Trophoblast cell (in vitro differentiated cells and primary cell): ENCODE measurements at regions not wholly inside any gene's neighbourhood (a gene's known extent, or its start where the extent isn't known, plus 50 kb on each side); places are given as distances from the start of the nearest gene placed in this dataset.
A peak's percentile ranks its signal among the peaks of the same experiment; 100 is the strongest.

Experiments
- DNase-seq, 2 donors: peaks; one replicate each; pipeline ENCODE4 v3.0.0-alpha.2; 2016
- H2AFZ ChIP-seq: 2 replicates; pipeline ENCODE4 v1.6.1; 2013; ENCODE audit warnings: low read length, moderate library complexity, mild to moderate bottlenecking; ENCODE audit not compliant: insufficient read depth, poor library complexity
- H2AK5ac ChIP-seq: 2 replicates; pipeline ENCODE4 v1.6.1; 2013; ENCODE audit warnings: mild to moderate bottlenecking, low read length
- H2BK120ac ChIP-seq: 2 replicates; pipeline ENCODE4 v1.6.1; 2013; ENCODE audit warnings: low read length, mild to moderate bottlenecking, moderate library complexity; ENCODE audit not compliant: insufficient read depth, poor library complexity
- H2BK12ac ChIP-seq: 2 replicates; pipeline ENCODE4 v1.6.1; 2013; ENCODE audit warnings: mild to moderate bottlenecking, low read length, moderate library complexity
- H2BK5ac ChIP-seq: 2 replicates; pipeline ENCODE4 v1.6.1; 2013; ENCODE audit warnings: low read length, low read depth, moderate library complexity, mild to moderate bottlenecking; ENCODE audit not compliant: poor library complexity
- H3K14ac ChIP-seq: 2 replicates; pipeline ENCODE4 v1.6.1; 2013; ENCODE audit warnings: mild to moderate bottlenecking, low read length
- H3K18ac ChIP-seq: 2 replicates; pipeline ENCODE4 v1.6.1; 2013; ENCODE audit warnings: mild to moderate bottlenecking, low read length
- H3K23ac ChIP-seq: 2 replicates; pipeline ENCODE4 v1.6.1; 2013; ENCODE audit warnings: low read length
- H3K27ac ChIP-seq: 2 replicates; pipeline ENCODE4 v1.5.1; 2013; ENCODE audit warnings: low read depth, mild to moderate bottlenecking, inconsistent platforms, low read length, moderate library complexity
- H3K27me3 ChIP-seq: 2 replicates; pipeline ENCODE4 v1.6.1; 2013; ENCODE audit warnings: inconsistent platforms, mild to moderate bottlenecking, low read length, moderate library complexity; ENCODE audit not compliant: insufficient read depth
- H3K36me3 ChIP-seq, 2 experiments: 1 replicate in 1 of 2; 2 replicates in 1 of 2; pipeline ENCODE4 v1.6.1; 2013; ENCODE audit warnings: low read length in 2 of 2, mild to moderate bottlenecking in 2 of 2, moderate library complexity in 1 of 2; ENCODE audit not compliant: insufficient read depth in 2 of 2, control insufficient read depth in 1 of 2
- H3K4ac ChIP-seq: 2 replicates; pipeline ENCODE4 v1.6.1; 2013; ENCODE audit warnings: low read depth, mild to moderate bottlenecking, low read length, moderate library complexity
- H3K4me1 ChIP-seq, 2 experiments: 1 replicate in 1 of 2; 2 replicates in 1 of 2; pipeline ENCODE4 v1.6.1; 2013; ENCODE audit warnings: low read length in 2 of 2, mild to moderate bottlenecking in 2 of 2, moderate library complexity in 1 of 2; ENCODE audit not compliant: insufficient read depth in 2 of 2, control insufficient read depth in 1 of 2
- H3K4me2 ChIP-seq: 2 replicates; pipeline ENCODE4 v1.6.1; 2013; ENCODE audit warnings: inconsistent platforms, mild to moderate bottlenecking, low read length, moderate library complexity
- H3K4me3 ChIP-seq: 2 replicates; pipeline ENCODE4 v1.5.1; 2013; ENCODE audit warnings: mild to moderate bottlenecking, low read depth, low read length, inconsistent platforms
- H3K79me1 ChIP-seq: one replicate; pipeline ENCODE4 v1.6.1; 2013; ENCODE audit warnings: low read length
- H3K79me2 ChIP-seq: 2 replicates; pipeline ENCODE4 v1.6.1; 2013; ENCODE audit warnings: low read length, mild to moderate bottlenecking; ENCODE audit not compliant: control insufficient read depth, insufficient read depth, poor library complexity
- H3K9ac ChIP-seq: 2 replicates; pipeline ENCODE4 v1.6.1; 2013; ENCODE audit warnings: mild to moderate bottlenecking, low read length
- H3K9me3 ChIP-seq: 2 replicates; pipeline ENCODE4 v1.6.1; 2013; ENCODE audit warnings: low read depth, mild to moderate bottlenecking, control low read depth, inconsistent platforms, low read length; ENCODE audit not compliant: insufficient read depth
- H4K12ac ChIP-seq: 2 replicates; pipeline ENCODE4 v1.6.1; 2013; ENCODE audit warnings: low read depth, mild to moderate bottlenecking, low read length, moderate library complexity
- H4K8ac ChIP-seq: 2 replicates; pipeline ENCODE4 v1.6.1; 2013; ENCODE audit warnings: low read depth, mild to moderate bottlenecking, low read length, moderate library complexity
- H4K91ac ChIP-seq: one replicate; pipeline ENCODE4 v1.6.1; 2013; ENCODE audit warnings: low read depth, mild to moderate bottlenecking, low read length, moderate library complexity
- WGBS: extraction: QIAGEN DNeasy Blood & Tissue Kit; methylation state at CpG from one replicate; pipeline ENCODE4 v1.1.7; 2013; ENCODE audit warnings: missing lambda C conversion rate; ENCODE audit not compliant: insufficient read length, insufficient coverage; ENCODE audit errors: extremely low coverage; 5-methylcytosine and 5-hydroxymethylcytosine counted together

GRCh38 chr2:12096788-12097449, 350.5 kb downstream of the LPIN1 start:
- Histone ChIP-seq H3K27ac (no peak overlapping the region), H4K91ac (no peak overlapping the region), H3K9ac (no peak overlapping the region), H3K18ac (no peak overlapping the region), H3K23ac (no peak overlapping the region), H3K14ac (no peak overlapping the region), H2BK12ac (no peak overlapping the region), H3K4me1 (no peaks in the 10 kb centered on the region), H4K12ac (no peak overlapping the region), H4K8ac (no peak overlapping the region), H3K9me3 (no peaks in the 10 kb centered on the region), H2AK5ac (no peak overlapping the region), H2AFZ (no peak overlapping the region), H2BK120ac (no peak overlapping the region), H3K4me3 (no peak overlapping the region), H3K4me2 (no peak overlapping the region), H3K27me3 (no peaks in the 10 kb centered on the region), H3K79me1 (no peaks in the 10 kb centered on the region), H3K79me2 (no peaks in the 10 kb centered on the region), H3K36me3 (no peaks in the 10 kb centered on the region), H2BK5ac (no peak overlapping the region), H3K4ac (no peak overlapping the region)
- DNase-seq: no peak
- no CpG with 5 or more reads among the region's 7 CpGs for WGBS

- H3K23ac ChIP-seq: no peak overlapping the region
- H3K4me1 ChIP-seq: no peaks in the 10 kb centered on the region
- no peak overlapping the region for H2AK5ac ChIP-seq
- no CpG with 5 or more reads among the region's 7 CpGs for WGBS
- no peaks in the 10 kb centered on the region for H3K79me2 ChIP-seq
- no peak overlapping the region for H3K4me3 ChIP-seq
- H3K27ac ChIP-seq: no peak overlapping the region
- no peak overlapping the region for H4K91ac ChIP-seq
- H3K9ac ChIP-seq: no peak overlapping the region
- H3K4ac ChIP-seq: no peak overlapping the region
- no peaks in the 10 kb centered on the region for H3K27me3 ChIP-seq
- H2AFZ ChIP-seq: no peak overlapping the region
- no peak overlapping the region for H3K4me2 ChIP-seq
- H3K9me3 ChIP-seq: no peaks in the 10 kb centered on the region
- no peak overlapping the region for H4K8ac ChIP-seq
- no peak overlapping the region for H2BK12ac ChIP-seq
- no peak for DNase-seq
- H3K36me3 ChIP-seq: no peaks in the 10 kb centered on the region
- no peak overlapping the region for H3K18ac ChIP-seq
- no peak overlapping the region for H2BK120ac ChIP-seq
- H2BK5ac ChIP-seq: no peak overlapping the region
- no peaks in the 10 kb centered on the region for H3K79me1 ChIP-seq
- H3K14ac ChIP-seq: no peak overlapping the region
- no peak overlapping the region for H4K12ac ChIP-seq
Measured at GRCh38 chr2:12097859-12098258, 351.4 kb downstream of the LPIN1 start.

GRCh38 chr2:12099374-12099773, 352.9 kb downstream of the LPIN1 start:
- no peak overlapping the region for H3K23ac ChIP-seq
- no peak overlapping the region for H4K91ac ChIP-seq
- H2BK12ac ChIP-seq: no peak overlapping the region
- no peak overlapping the region for H3K18ac ChIP-seq
- H2AFZ ChIP-seq: no peak overlapping the region
- no peak overlapping the region for H3K4me3 ChIP-seq
- H3K14ac ChIP-seq: no peak overlapping the region
- H3K36me3 ChIP-seq: no peaks in the 10 kb centered on the region
- no peaks in the 10 kb centered on the region for H3K79me2 ChIP-seq
- no peak overlapping the region for H4K8ac ChIP-seq
- H4K12ac ChIP-seq: no peak overlapping the region
- H3K79me1 ChIP-seq: no peaks in the 10 kb centered on the region
- H3K27me3 ChIP-seq: no peaks in the 10 kb centered on the region
- H3K4ac ChIP-seq: no peak overlapping the region
- H3K4me1 ChIP-seq: no peaks in the 10 kb centered on the region
- DNase-seq: peak; percentile 14 to 42
- H3K9ac ChIP-seq: no peak overlapping the region
- H2BK5ac ChIP-seq: no peak overlapping the region
- H2AK5ac ChIP-seq: no peak overlapping the region
- H3K9me3 ChIP-seq: no peaks in the 10 kb centered on the region
- H2BK120ac ChIP-seq: no peak overlapping the region
- no peak overlapping the region for H3K27ac ChIP-seq
- no CpG with 5 or more reads among the region's 3 CpGs for WGBS
- no peak overlapping the region for H3K4me2 ChIP-seq

- Histone ChIP-seq H3K27me3 (no peaks in the 10 kb centered on the region), H2AFZ (no peak overlapping the region), H3K18ac (no peak overlapping the region), H3K14ac (no peak overlapping the region), H2BK120ac (no peak overlapping the region), H3K9me3 (no peaks in the 10 kb centered on the region), H3K4me1 (peaks cover 0 to 2% of the 10 kb centered on the region in 2 experiments), H3K79me1 (no peaks in the 10 kb centered on the region), H3K36me3 (no peaks in the 10 kb centered on the region), H3K9ac (no peak overlapping the region), H3K23ac (no peak overlapping the region), H2AK5ac (no peak overlapping the region), H3K4me3 (no peak overlapping the region), H4K12ac (no peak overlapping the region), H3K4me2 (no peak overlapping the region), H3K27ac (no peak overlapping the region), H4K91ac (no peak overlapping the region), H2BK12ac (no peak overlapping the region), H3K4ac (no peak overlapping the region), H2BK5ac (no peak overlapping the region), H4K8ac (no peak overlapping the region), H3K79me2 (no peaks in the 10 kb centered on the region)
- no peak for DNase-seq
- WGBS: no CpG with 5 or more reads among the region's 2 CpGs
Measured at GRCh38 chr2:12102679-12103078, 356.2 kb downstream of the LPIN1 start.
